HG03342 (cell line): ENCODE measurements at regions not wholly inside any gene's neighbourhood (a gene's known extent, or its start where the extent isn't known, plus 50 kb on each side); places are given as distances from the start of the nearest gene placed in this dataset.
"Not testable (repeated sequence)": the region's sequence is repeated elsewhere in the genome, so short reads cannot be mapped to it uniquely, and the experiment has no call there.

Experiments
- ATAC-seq: cut with Tn5 transposase; IDR thresholded peaks from one replicate; pipeline ENCODE4 v1.9.1; 2021; ENCODE audit warnings: mild to moderate bottlenecking, moderate library complexity; ENCODE audit not compliant: unreplicated experiment

GRCh38 chr10:36026656-36027390 lies 384.7 kb upstream of the FZD8 start:
- ATAC-seq: no peak

- ATAC-seq: no peak
These were observed 384.0 kb upstream of the FZD8 start for GRCh38 chr10:36026081-36026480.

GRCh38 chr10:36023939-36024338 lies 381.8 kb upstream of the FZD8 start:
- ATAC-seq: no peak

DNA sequence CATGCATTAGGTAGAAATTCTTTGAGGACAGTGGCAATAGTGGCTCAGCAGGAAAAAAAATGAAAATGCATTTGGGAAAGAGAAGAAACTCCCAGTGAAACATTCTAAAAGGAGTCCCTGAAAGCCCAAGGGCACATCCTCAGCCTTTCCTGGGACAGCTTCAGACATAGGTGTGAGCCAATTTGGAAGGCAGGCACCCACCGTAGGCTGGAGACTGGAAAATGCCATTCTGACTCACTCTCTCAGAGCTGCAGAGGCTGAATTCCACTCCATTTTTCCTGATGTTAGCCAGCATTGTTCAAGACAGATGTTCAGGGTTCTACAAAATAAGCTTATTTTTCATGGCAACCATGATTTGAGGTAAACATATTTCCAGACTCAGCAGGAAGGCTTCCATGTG lies 379.0 kb upstream of the FZD8 start:
- no peak for ATAC-seq

GRCh38 chr10:36019749-36020148 lies 377.7 kb upstream of the FZD8 start:
- no peak for ATAC-seq

GRCh38 chr10:36018996-36019395 lies 376.9 kb upstream of the FZD8 start:
- ATAC-seq: no peak

- ATAC-seq: no peak
These were observed 375.0 kb upstream of the FZD8 start for GRCh38 chr10:36017137-36017536.

GRCh38 chr10:36007369-36007768 lies 365.3 kb upstream of the FZD8 start:
- no peak for ATAC-seq

DNA sequence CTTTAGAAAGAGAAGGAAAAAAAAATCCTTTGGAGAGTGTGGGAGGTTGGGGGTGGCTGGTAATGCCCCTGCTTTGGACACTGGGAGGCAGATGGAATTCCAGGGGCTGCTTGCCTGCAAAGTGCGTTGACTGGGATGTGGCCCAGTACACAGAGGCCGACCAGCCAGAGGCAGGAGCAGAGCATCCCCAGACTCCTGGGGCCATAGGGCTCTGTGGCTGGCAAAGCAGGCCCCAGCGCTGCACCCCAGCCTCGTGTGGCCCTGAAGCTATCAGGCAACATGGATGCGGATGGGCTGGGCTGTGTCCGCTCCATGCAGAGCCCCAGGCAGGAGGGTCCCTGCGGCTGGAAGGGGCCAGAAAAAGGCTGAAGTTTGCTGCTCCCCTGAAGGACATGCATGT lies 361.6 kb upstream of the FZD8 start:
- ATAC-seq: no peak

DNA sequence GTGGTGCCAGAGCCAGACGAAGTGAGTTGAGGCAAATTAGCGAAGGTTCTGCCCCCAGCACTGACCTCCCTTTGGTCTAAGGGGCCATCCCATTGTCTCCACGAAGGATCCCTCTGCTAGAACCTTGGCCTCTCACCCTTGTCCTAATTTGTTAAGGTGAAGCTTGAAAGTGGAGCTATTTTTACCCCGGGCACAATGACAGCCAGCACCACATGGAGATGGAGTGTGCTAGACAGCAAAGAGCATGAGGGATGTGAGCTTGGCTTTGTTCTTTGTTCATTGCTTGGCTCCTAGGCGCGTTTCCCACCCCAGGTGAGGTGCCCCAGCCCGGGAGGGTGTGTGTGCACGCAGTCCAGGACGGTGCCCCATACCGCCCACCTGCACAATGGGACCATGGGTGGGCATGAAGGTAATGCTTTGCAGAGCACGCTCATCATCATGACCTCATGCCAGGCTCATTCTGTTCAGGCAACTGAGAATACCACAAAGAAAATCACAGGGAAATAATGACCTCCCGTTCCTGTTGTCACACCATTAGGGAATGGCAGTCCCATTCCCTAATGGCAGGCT lies 361.0 kb upstream of the FZD8 start:
- no peak for ATAC-seq

- ATAC-seq: no peak
These were observed 360.3 kb upstream of the FZD8 start for GRCh38 chr10:36002445-36002844.

- ATAC-seq: not testable (repeated sequence)
These were observed 358.7 kb upstream of the FZD8 start for GRCh38 chr10:36000754-36001153.

- ATAC-seq: no peak
These were observed 355.9 kb upstream of the FZD8 start for GRCh38 chr10:35998026-35998425.

DNA sequence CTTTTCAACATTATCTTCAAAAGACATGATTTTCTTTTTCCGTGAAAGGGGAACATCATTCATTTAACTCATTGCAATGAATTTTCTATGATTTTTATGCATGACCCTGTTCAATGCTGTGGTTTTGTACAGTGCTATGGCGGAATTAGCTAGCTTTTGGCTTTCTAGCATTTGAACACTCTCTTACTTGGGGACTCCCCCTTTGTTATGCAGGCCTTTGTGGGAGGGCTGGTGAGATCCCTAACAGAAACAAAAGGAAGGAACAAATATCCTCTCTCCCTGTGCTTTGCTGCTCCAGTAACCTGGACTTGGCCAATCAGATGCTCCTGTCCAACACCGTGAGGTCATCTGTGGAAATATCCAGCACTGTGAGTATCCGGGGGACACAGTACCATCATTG lies 353.4 kb upstream of the FZD8 start:
- no peak for ATAC-seq

GRCh38 chr10:35993591-35994515 lies 351.8 kb upstream of the FZD8 start:
- ATAC-seq: no peak

DNA sequence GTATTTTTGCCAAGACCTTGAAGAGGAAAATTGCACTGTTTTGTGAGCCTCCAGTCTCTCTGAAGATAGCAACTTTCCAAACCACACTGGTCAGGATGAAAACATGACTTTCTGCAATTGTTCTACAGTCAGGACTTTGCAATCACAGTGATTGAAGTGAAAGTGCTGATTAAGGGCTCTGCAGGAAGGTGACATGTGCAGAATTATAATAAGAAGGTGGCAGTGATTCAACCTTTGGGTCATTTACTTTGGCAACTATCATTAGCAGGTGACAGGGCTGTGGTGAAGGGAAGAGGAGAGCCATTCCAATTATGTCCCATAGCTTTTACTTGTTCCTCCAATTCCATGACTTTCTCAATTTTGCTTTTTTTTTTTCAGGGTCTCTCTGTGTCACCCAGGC lies 350.0 kb upstream of the FZD8 start:
- ATAC-seq: no peak

DNA sequence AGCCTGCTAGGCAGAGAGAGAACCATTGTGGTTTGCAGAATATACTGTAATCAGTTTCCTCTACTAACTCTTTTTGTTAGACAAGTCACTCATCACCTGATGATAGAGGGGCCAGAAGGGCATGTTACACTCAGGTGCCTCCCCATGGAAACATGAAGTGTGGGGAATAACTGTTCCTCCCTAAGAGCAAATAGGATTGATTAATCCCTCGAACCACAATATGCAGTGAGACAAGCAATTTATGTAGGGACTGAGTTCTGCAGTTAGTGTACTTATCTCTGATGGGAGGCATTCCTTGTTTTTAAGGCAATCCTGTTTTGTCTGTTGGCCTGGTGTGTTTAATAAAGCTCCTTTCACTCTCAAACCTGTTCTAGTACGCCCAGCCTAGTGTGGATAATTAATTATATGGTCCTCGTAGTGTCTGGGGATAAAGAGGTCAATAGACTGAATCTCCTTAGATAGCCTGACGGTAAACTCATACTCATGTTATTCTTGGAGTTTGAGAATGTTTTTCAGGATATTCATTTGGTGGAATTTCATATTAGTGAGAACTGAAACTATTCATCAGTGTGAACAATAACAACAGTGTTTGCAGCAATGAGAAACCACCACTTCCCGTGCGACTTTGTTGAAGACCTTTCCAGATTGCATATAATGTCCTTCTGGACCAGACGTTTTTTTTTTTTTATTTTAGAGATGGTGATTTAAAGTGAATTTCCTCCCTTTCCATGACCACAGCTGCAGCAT lies 344.8 kb upstream of the FZD8 start:
- ATAC-seq: no peak

DNA sequence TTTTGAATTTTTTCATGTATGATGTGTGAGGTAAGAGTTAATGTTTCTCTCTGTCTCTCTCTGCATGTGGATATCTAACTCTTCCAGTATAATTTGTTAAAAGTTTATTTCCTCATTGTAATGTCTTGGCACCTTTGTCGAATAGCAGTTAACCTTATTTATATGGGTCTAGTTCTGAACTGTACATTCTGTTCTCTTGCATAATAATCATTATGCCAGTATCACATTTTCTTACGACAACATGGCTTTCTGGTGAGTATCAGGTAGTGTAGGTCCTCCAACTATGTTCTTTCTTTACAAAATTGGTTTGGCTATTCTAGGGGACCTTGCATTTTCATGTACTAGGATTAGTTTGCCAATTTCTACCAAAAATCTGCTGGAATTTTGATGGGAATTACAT lies 337.0 kb upstream of the FZD8 start:
- ATAC-seq: no peak

DNA sequence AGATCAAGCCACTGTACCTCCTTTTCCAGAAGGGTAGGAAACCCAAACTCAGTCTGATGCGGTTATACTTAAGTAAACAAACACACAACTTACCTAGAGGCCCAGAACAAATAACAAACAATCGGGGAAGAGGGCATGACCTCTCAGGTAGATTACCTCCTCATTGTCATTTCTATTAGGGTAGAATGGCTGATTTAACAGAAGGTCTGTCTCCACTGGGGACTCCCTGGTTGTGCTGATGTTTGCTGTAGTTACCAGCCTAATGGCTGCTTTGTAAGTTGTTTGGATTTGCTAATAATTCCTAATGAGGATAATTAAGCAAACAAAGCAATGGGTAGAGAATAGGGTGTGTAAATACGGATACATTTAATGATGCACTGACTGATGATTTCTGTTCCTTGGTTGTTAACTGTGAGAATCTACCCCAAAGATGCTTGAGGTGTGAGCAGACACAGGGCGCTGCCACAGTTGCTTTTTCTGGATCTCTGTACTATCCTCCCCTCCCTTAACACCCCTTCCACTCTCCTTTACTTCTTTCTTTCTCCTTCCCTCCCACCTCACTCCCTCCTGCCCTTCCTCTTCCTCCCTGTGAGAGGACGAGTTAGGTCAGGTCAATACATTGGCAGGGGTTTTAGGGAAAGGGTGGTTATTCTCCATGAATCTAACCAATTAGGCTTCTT lies 332.0 kb upstream of the FZD8 start:
- ATAC-seq: not testable (repeated sequence)

DNA sequence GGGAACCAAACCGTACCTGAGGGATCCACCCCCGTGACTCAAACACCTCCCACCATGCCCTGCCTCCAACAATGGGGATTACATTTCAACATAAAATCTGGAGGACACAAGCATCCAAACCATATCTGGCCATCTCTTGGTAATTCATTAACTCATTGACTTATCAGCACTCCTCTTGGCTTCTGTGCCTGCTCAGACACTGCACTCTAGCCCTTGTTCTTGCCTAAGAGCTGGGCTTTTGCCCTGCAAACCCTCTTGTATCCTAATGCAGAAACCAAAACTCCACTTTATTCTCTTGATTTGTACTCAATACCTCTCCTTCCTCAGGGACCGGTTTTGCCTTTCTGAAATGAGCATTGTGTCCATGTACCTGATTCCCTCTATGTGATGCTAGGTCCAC lies 330.2 kb upstream of the FZD8 start:
- ATAC-seq: no peak

DNA sequence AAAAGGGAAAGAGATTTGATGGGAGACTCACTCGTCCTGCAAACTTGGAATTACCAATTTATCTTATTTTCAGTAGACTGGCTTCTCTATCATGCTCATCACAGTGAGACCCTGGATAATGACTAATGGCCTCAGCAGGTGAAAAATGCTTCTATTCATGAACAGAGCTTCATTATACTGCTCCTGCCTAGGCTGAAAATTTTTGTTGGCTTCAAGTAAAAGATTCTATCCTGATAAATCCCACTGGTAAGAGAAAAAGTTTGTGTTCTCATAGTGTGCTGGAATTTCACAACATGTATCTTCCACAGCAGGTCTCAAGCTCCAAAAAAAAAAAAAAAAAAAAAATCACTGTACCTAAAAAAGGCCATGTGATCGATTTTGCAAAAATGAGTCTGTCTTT lies 329.3 kb upstream of the FZD8 start:
- no peak for ATAC-seq
